SKM-1 treated with dmso at 0.1 percent for 144 hours (cell line): ENCODE measurements at regions not wholly inside any gene's neighbourhood (a gene's known extent, or its start where the extent isn't known, plus 50 kb on each side); places are given as distances from the start of the nearest gene placed in this dataset.
"Not testable (repeated sequence)": the region's sequence is repeated elsewhere in the genome, so short reads cannot be mapped to it uniquely, and the experiment has no call there.

Experiments
- DNase-seq: peaks from one replicate; lab custom pipeline; 2025; ENCODE audit not compliant: unreplicated experiment; lab: John Stamatoyannopoulos, UW

DNA sequence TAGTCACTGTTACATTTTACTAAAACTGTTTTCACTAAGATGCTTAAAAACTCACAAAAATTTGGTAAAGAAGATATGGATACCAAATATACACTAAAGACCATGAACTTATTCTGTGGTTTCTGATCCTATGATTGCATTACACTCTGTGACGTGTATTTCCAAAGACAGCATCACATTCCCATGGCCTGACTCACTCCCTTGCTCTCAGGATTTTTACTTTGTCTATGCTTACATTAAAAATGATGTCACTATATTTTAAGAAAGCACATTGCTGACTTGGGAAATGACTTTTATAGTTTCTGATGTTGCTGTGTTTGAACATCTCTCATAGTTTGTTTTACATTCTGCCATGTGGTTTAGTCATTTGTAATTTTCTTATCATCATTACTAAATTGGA lies 327.9 kb upstream of the MAGEB18 start:
- DNase-seq, result no peak

- no peak for DNase-seq
These were observed 318.3 kb upstream of the MAGEB18 start for GRCh38 chrX:25819879-25820278.

DNA sequence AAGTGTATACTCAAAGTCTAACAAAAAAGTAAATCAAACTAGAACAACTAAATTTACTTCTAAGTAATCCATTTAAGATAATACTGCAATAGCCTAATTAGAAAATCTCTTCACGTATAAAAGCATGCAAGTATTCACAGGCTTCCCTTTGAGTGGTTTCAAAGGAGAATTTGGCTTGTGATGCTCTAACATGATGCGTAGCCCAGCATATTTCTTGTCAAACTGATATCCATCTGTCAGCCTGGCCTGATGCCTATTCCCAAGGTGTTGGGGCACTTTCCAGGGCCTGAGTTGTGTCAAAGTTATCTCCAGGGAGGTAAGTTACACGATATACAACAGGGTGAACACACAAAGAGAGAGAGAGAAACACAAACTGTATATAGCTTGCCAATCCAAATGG lies 287.0 kb upstream of the MAGEB18 start:
- no peak for DNase-seq

GRCh38 chrX:25853002-25853479 lies 285.1 kb upstream of the MAGEB18 start:
- DNase-seq, result no peak

- no peak for DNase-seq
These were observed 279.8 kb upstream of the MAGEB18 start for GRCh38 chrX:25858273-25858880.

DNA sequence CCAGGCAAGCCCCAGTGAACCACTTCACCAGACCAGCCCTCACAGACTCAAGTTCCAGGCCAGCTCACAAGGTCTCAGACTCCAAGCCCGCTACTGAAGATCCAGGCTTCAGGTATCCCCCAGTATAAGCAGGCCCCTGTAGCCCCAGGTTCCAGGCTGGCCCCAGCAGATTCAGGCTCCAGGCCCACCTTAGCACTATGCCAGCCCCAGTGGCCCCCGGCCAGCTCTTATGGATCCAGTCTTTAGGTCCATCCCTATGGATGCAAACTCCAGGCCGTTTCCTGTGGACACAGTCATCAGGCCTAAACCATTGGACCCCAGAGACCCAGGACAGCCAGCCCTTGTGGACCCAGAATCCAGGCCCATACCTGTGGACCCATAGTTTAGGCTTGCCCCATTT lies 277.8 kb upstream of the MAGEB18 start:
- DNase-seq, result no peak

DNA sequence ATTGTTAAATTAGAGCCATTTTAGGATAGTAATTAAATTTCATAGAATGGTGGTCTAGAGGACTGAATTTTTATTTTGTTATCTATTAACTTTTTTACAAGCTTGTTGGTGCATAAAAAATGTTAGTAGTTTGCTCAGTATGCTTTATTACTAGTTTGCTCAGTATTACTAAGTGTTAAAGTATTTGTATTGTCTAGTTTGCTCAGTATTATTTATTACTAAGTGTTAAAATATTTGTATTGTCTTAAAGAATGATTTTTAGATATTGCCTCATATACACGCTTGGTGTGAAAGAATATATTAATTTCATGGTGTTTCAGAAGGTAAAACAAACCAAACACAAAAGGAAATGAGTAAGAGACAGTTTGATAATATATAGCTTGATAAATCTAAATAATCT lies 268.4 kb upstream of the MAGEB18 start:
- no peak for DNase-seq

- no peak for DNase-seq
These were observed 265.4 kb upstream of the MAGEB18 start for GRCh38 chrX:25872786-25873185.

DNA sequence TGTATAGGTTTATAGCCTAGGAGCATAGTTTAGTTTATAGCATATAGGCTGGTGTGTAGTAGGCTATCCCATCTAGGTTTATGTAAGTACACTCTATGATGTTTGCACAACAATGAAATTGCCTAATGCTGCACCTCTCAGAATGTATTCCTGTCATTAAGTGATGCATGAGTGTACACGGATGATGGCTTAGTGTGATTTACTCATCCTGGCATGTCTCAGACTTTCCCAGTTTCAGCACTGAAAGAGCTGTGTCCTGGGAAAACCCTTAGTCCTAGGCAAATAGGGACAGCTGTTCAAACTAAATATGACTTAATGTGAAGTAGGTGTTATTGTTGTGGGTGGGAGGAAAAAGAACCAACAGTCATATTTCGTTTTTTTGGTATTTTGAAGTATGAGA lies 264.9 kb upstream of the MAGEB18 start:
- DNase-seq, result no peak

GRCh38 chrX:25878806-25879205 lies 259.3 kb upstream of the MAGEB18 start:
- no peak for DNase-seq

DNA sequence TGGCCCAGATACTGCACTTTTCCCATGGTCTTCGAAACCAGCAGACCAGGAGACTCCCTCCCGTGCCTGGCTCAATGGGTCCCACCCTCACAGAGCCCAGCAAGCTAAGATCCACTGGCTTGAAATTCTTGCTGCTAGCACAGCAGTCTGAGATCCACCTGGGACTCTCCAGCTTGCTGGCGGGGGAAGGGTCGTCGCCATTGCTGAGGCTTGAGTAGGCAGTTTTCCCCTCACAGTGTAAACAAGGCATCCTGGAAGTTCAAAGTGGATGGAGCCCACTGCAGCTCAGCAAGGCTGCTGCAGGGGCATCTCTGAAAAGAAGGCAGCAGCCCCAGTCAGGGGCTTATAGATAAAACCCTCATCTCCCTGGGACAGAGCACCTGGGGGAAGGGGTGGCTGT lies 255.6 kb upstream of the MAGEB18 start:
- DNase-seq, result not testable (repeated sequence)

- DNase-seq, result no peak
These were observed 240.4 kb upstream of the MAGEB18 start for GRCh38 chrX:25897758-25898157.

DNA sequence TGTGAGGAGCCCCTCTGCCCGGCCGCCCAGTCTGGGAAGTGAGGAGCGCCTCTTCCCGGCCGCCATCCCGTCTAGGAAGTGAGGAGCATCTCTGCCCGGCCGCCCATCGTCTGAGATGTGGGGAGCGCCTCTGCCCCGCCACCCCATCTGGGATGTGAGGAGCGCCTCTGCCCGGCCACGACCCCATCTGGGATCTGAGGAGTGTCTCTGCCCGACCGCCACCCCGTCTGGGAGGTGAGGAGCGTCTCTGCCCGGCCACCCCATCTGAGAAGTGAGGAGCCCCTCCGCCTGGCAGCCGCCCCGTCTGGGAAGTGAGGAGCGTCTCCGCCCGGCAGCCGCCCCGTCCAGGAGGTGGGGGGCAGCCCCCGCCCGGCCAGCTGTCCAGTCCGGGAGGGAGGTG lies 232.4 kb upstream of the MAGEB18 start:
- not testable (repeated sequence) for DNase-seq

DNA sequence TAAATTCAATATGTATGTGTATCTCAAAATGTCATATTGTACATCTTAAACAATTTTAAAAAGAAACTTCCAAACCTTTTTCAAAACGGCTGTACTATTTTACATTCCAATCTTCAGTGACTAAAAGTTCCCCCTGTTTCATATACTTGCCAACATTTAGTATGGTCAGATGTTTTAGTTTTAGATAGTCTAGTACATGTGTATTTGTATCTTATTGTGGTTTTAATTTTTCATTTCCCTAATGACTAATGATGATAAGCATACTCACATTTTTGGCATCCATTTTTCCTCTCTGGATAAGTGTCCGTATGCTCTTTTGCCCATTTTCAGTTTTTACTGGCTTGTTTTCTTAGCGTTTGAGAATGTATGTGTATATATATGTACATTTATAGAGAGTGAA lies 212.2 kb upstream of the MAGEB18 start:
- no peak for DNase-seq

DNA sequence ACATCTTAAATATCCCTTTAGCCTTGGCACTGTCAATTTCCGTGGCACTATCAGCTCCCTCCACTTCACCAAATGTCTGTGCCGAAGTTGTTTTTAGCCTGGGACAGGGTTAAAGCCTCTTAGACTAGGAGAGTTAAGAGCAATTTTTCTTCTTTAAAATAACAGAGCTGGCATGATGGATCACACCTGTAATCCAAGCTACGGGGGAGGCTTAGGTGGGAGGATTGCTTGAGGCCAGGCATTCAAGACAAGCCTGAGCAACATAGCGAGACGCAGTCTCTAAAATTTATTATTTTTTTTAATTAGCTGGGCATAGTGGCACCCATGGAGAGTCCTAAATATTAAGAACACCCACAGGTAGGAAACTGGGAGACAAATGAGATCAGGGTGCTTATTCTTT lies 209.8 kb upstream of the MAGEB18 start:
- DNase-seq, result no peak

- DNase-seq, result no peak
These were observed 197.1 kb upstream of the MAGEB18 start for GRCh38 chrX:25941087-25941486.

GRCh38 chrX:25941559-25942250 lies 196.4 kb upstream of the MAGEB18 start:
- DNase-seq, result no peak

- DNase-seq, result peak; percentile 4
These were observed 169.2 kb upstream of the MAGEB18 start for GRCh38 chrX:25968920-25969319.

GRCh38 chrX:25976683-25977310 lies 161.3 kb upstream of the MAGEB18 start:
- no peak for DNase-seq

DNA sequence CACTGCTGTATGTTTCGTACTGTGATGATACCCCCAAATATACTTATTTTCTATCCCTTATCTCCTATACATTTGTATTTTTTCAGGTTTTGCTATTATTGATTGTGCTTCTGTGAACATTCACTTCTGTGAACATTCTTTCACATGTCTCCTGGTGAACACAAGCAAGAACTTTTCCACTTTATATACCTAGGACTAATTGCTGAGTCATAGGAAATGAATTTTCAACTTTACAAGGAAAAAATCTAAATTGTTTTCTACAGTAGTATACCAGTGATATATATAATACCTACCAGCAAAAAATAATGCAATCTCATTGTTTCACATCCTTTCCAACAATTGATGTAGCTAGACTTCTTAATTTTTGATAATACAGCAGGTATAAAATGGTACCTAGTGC lies 139.5 kb upstream of the MAGEB18 start:
- no peak for DNase-seq

DNA sequence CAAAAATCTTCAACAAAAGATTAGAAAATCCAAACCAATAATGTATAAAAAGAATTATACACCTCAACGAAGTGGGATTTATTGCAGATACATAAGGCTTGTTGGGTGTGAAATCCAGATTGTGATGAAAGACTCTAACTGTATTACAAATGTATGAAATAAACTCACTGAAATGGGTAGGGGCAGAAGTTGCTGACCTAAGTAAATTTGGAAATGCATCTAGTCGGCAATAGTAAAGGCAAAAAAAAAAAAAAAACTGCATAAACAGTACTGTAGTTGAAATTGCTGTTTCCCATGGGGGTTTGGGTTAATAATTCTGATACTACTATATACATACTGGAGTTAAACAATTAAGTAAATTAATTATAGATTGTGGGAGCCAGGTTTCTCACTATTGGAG lies 130.7 kb upstream of the MAGEB18 start:
- no peak for DNase-seq

GRCh38 chrX:26008042-26008441 lies 130.1 kb upstream of the MAGEB18 start:
- no peak for DNase-seq
